IPS-20b (cell line): ENCODE measurements at regions not wholly inside any gene's neighbourhood (a gene's known extent, or its start where the extent isn't known, plus 50 kb on each side); places are given as distances from the start of the nearest gene placed in this dataset.

Source experiments
- H3K27ac ChIP-seq: one replicate; pipeline ENCODE4 v1.5.1; 2013; ENCODE audit warnings: low read length
- H3K27me3 ChIP-seq: 2 replicates; pipeline ENCODE4 v1.6.1; 2013; ENCODE audit warnings: mild to moderate bottlenecking, low read length, inconsistent platforms; ENCODE audit not compliant: insufficient read depth
- H3K36me3 ChIP-seq: 2 replicates; pipeline ENCODE4 v1.6.1; 2013; ENCODE audit warnings: low read depth, mild to moderate bottlenecking, inconsistent platforms, low read length, moderate library complexity; ENCODE audit not compliant: insufficient read depth
- H3K4me1 ChIP-seq: 2 replicates; pipeline ENCODE4 v1.6.1; 2013; ENCODE audit warnings: mild to moderate bottlenecking, control low read depth, inconsistent platforms, low read length, moderate library complexity; ENCODE audit not compliant: insufficient read depth
- H3K4me3 ChIP-seq: 2 replicates; pipeline ENCODE4 v1.5.1; 2013; ENCODE audit warnings: mild to moderate bottlenecking, low read length, inconsistent platforms
- H3K9ac ChIP-seq: 2 replicates; pipeline ENCODE4 v1.6.1; 2013; ENCODE audit warnings: low read depth, mild to moderate bottlenecking, inconsistent platforms, low read length, moderate library complexity
- H3K9me3 ChIP-seq: 2 replicates; pipeline ENCODE4 v1.6.1; 2013; ENCODE audit warnings: mild to moderate bottlenecking, low read depth, low read length, inconsistent platforms; ENCODE audit not compliant: insufficient read depth

GRCh38 chr6:16056263-16056870 lies 72.5 kb upstream of the MYLIP start:
- no peak overlapping the region for H3K27ac ChIP-seq
- no peaks in the 10 kb centered on the region for H3K27me3 ChIP-seq
- H3K4me1 ChIP-seq: peaks cover 40% of the 10 kb centered on the region
- H3K9ac ChIP-seq: no peak overlapping the region
- H3K36me3 ChIP-seq: no peaks in the 10 kb centered on the region
- H3K4me3 ChIP-seq: no peak overlapping the region
- H3K9me3 ChIP-seq: no peaks in the 10 kb centered on the region

GRCh38 chr6:16055852-16056251 lies 73.0 kb upstream of the MYLIP start:
- Histone ChIP-seq H3K36me3 (no peaks in the 10 kb centered on the region), H3K9ac (0 out of 2 replicates have a peak overlapping the region, but pooled peaks have one; percentile 15), H3K4me3 (no peak overlapping the region), H3K27me3 (no peaks in the 10 kb centered on the region), H3K27ac (no peak overlapping the region), H3K4me1 (peaks cover 40% of the 10 kb centered on the region), H3K9me3 (no peaks in the 10 kb centered on the region)

GRCh38 chr6:16049168-16049567 lies 79.7 kb upstream of the MYLIP start:
- H3K4me1 ChIP-seq: no peaks in the 10 kb centered on the region
- H3K9ac ChIP-seq: no peak overlapping the region
- no peaks in the 10 kb centered on the region for H3K9me3 ChIP-seq
- no peak overlapping the region for H3K4me3 ChIP-seq
- no peak overlapping the region for H3K27ac ChIP-seq
- H3K27me3 ChIP-seq: no peaks in the 10 kb centered on the region
- no peaks in the 10 kb centered on the region for H3K36me3 ChIP-seq

- no peaks in the 10 kb centered on the region for H3K27me3 ChIP-seq
Measured at GRCh38 chr6:16048221-16048620, 80.7 kb upstream of the MYLIP start.

GRCh38 chr6:16047435-16047990 lies 81.4 kb upstream of the MYLIP start:
- Histone ChIP-seq H3K27ac (no peak overlapping the region), H3K27me3 (no peaks in the 10 kb centered on the region), H3K9ac (no peak overlapping the region), H3K4me3 (no peak overlapping the region), H3K4me1 (no peaks in the 10 kb centered on the region), H3K36me3 (no peaks in the 10 kb centered on the region), H3K9me3 (no peaks in the 10 kb centered on the region)

More at GRCh38 chr6:16048221-16048620, 80.7 kb upstream of the MYLIP start:
- Histone ChIP-seq H3K4me3 (no peak overlapping the region), H3K9ac (no peak overlapping the region), H3K9me3 (no peaks in the 10 kb centered on the region), H3K36me3 (no peaks in the 10 kb centered on the region), H3K27ac (no peak overlapping the region), H3K4me1 (no peaks in the 10 kb centered on the region)

- H3K36me3 ChIP-seq: no peaks in the 10 kb centered on the region
- no peak overlapping the region for H3K9ac ChIP-seq
- no peaks in the 10 kb centered on the region for H3K27me3 ChIP-seq
- no peak overlapping the region for H3K27ac ChIP-seq
- peaks cover 10% of the 10 kb centered on the region; the same call in 1 of the 2 replicates for H3K9me3 ChIP-seq
- no peak overlapping the region for H3K4me3 ChIP-seq
- no peaks in the 10 kb centered on the region for H3K4me1 ChIP-seq
Measured at GRCh38 chr6:16045238-16045637, 83.6 kb upstream of the MYLIP start.

GRCh38 chr6:16044211-16044643 lies 84.7 kb upstream of the MYLIP start:
- Histone ChIP-seq H3K4me3 (no peak overlapping the region), H3K27ac (no peak overlapping the region), H3K27me3 (no peaks in the 10 kb centered on the region), H3K36me3 (no peaks in the 10 kb centered on the region), H3K9me3 (peaks cover 13% of the 10 kb centered on the region; the same call in 1 of the 2 replicates), H3K4me1 (no peaks in the 10 kb centered on the region), H3K9ac (no peak overlapping the region)

- H3K27ac ChIP-seq: no peak overlapping the region
- H3K9me3 ChIP-seq: peaks cover 21% of the 10 kb centered on the region; the same call in 1 of the 2 replicates
- H3K4me3 ChIP-seq: no peak overlapping the region
- no peaks in the 10 kb centered on the region for H3K4me1 ChIP-seq
- H3K36me3 ChIP-seq: no peaks in the 10 kb centered on the region
- no peaks in the 10 kb centered on the region for H3K27me3 ChIP-seq
- no peak overlapping the region for H3K9ac ChIP-seq
Measured at GRCh38 chr6:16043171-16044135, 85.4 kb upstream of the MYLIP start.

- H3K27ac ChIP-seq: no peak overlapping the region
- no peaks in the 10 kb centered on the region for H3K4me1 ChIP-seq
- no peaks in the 10 kb centered on the region for H3K27me3 ChIP-seq
- H3K36me3 ChIP-seq: no peaks in the 10 kb centered on the region
- peaks cover 23% of the 10 kb centered on the region; the same call in 1 of the 2 replicates for H3K9me3 ChIP-seq
- no peak overlapping the region for H3K9ac ChIP-seq
- no peak overlapping the region for H3K4me3 ChIP-seq
Measured at GRCh38 chr6:16042751-16043150, 86.1 kb upstream of the MYLIP start.

GRCh38 chr6:16041327-16041726 lies 87.6 kb upstream of the MYLIP start:
- H3K4me1 ChIP-seq: peaks cover 7% of the 10 kb centered on the region; the same call in 1 of the 2 replicates
- peaks cover 23% of the 10 kb centered on the region; the same call in 1 of the 2 replicates for H3K9me3 ChIP-seq
- H3K27me3 ChIP-seq: no peaks in the 10 kb centered on the region
- no peak overlapping the region for H3K9ac ChIP-seq
- H3K36me3 ChIP-seq: no peaks in the 10 kb centered on the region
- no peak overlapping the region for H3K27ac ChIP-seq
- H3K4me3 ChIP-seq: no peak overlapping the region

GRCh38 chr6:16040628-16040974 lies 88.3 kb upstream of the MYLIP start:
- Histone ChIP-seq H3K36me3 (no peaks in the 10 kb centered on the region), H3K9ac (no peak overlapping the region), H3K4me1 (peaks cover 7% of the 10 kb centered on the region; the same call in 1 of the 2 replicates), H3K27me3 (no peaks in the 10 kb centered on the region), H3K9me3 (peaks cover 23% of the 10 kb centered on the region; the same call in 1 of the 2 replicates), H3K4me3 (no peak overlapping the region), H3K27ac (no peak overlapping the region)
